H1 (cell line): ENCODE measurements at regions not wholly inside any gene's neighbourhood (a gene's known extent, or its start where the extent isn't known, plus 50 kb on each side); places are given as distances from the start of the nearest gene placed in this dataset.

Experiments
- BRCA1 ChIP-seq: IDR thresholded peaks from 2 replicates; pipeline ENCODE4 v1.6.1; 2012; ENCODE audit warnings: low read depth, low read length, improper control_type of control experiment
- TF ChIP-seq, protein P1 (sequence below): IDR thresholded peaks from 2 replicates; pipeline ENCODE4 v1.6.1; 2012; ENCODE audit warnings: low read length, inconsistent platforms
- TF ChIP-seq, protein P2 (sequence below): IDR thresholded peaks from 2 replicates; pipeline ENCODE4 v1.6.1; 2011; ENCODE audit warnings: low read length, improper control_type of control experiment

DNA sequence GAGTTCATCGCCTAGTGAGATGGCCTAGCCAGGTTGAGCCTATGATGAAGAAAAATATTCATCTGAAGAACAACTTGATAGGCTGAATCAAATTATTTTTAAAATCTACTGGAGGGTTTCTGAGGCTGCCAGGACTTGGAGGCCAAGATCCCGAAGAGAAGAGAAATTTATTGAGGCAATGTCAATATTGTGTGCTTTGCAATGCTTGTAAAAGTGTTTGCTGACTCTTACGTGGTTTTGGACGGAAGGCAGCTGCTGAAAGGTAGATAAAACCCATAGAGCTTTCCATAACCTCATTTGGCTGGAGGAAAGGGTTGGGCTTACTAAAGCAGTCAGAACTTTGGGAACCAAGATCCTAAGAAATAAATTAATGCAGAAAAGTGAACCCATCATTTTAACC lies 361.0 kb upstream of the IL12A start (continued):
- TF ChIP-seq, protein P1, sequence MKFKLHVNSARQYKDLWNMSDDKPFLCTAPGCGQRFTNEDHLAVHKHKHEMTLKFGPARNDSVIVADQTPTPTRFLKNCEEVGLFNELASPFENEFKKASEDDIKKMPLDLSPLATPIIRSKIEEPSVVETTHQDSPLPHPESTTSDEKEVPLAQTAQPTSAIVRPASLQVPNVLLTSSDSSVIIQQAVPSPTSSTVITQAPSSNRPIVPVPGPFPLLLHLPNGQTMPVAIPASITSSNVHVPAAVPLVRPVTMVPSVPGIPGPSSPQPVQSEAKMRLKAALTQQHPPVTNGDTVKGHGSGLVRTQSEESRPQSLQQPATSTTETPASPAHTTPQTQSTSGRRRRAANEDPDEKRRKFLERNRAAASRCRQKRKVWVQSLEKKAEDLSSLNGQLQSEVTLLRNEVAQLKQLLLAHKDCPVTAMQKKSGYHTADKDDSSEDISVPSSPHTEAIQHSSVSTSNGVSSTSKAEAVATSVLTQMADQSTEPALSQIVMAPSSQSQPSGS, result no peak
- TF ChIP-seq, protein P2, sequence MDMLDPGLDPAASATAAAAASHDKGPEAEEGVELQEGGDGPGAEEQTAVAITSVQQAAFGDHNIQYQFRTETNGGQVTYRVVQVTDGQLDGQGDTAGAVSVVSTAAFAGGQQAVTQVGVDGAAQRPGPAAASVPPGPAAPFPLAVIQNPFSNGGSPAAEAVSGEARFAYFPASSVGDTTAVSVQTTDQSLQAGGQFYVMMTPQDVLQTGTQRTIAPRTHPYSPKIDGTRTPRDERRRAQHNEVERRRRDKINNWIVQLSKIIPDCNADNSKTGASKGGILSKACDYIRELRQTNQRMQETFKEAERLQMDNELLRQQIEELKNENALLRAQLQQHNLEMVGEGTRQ, result no peak
- no peak for TF ChIP-seq BRCA1
